Hepatocyte (in vitro differentiated cells): ENCODE measurements at regions not wholly inside any gene's neighbourhood (a gene's known extent, or its start where the extent isn't known, plus 50 kb on each side); places are given as distances from the start of the nearest gene placed in this dataset.

Source experiments
- DNase-seq: peaks from one replicate; pipeline ENCODE4 v3.0.0-alpha.2; 2016; ENCODE audit warnings: low spot score
- H2AFZ ChIP-seq: fragments of 200-600 bp; sonication (generic); 2 replicates; pipeline ENCODE4 v1.6.0; 2016; ENCODE audit warnings: antibody characterized with exemption, mild to moderate bottlenecking
- H3K27ac ChIP-seq: fragments of 200-600 bp; sonication (generic); 2 replicates; pipeline ENCODE4 v1.5.1; 2016; ENCODE audit warnings: mild to moderate bottlenecking
- H3K27me3 ChIP-seq: fragments of 200-600 bp; sonication (generic); 2 replicates; pipeline ENCODE4 v1.6.1; 2016
- H3K36me3 ChIP-seq: fragments of 200-600 bp; sonication (generic); replicated peaks from 2 replicates; pipeline ENCODE4 v1.5.1; 2016; ENCODE audit warnings: low read depth; ENCODE audit not compliant: insufficient read depth
- H3K4me1 ChIP-seq: fragments of 200-600 bp; sonication (generic); 2 replicates; pipeline ENCODE4 v1.5.1; 2016; ENCODE audit warnings: mild to moderate bottlenecking, moderate library complexity; ENCODE audit not compliant: insufficient read depth
- H3K4me2 ChIP-seq: fragments of 200-600 bp; sonication (generic); 2 replicates; pipeline ENCODE4 v1.6.0; 2016
- H3K4me3 ChIP-seq: fragments of 200-600 bp; sonication (generic); 2 replicates; pipeline ENCODE4 v1.5.1; 2016; ENCODE audit warnings: mild to moderate bottlenecking
- H3K79me2 ChIP-seq: fragments of 200-600 bp; sonication (generic); 2 replicates; pipeline ENCODE4 v1.6.0; 2017; ENCODE audit warnings: mild to moderate bottlenecking
- H3K9me2 ChIP-seq: fragments of 200-600 bp; sonication (generic); replicated peaks from 2 replicates; pipeline ENCODE4 v1.6.0; 2017; ENCODE audit warnings: mild to moderate bottlenecking; ENCODE audit not compliant: insufficient read depth
- H3K9me3 ChIP-seq: fragments of 200-600 bp; sonication (generic); 2 replicates; pipeline ENCODE4 v1.5.1; 2016; ENCODE audit warnings: low read depth, mild to moderate bottlenecking
- H4K20me1 ChIP-seq: fragments of 200-600 bp; sonication (generic); 2 replicates; pipeline ENCODE4 v1.6.0; 2016; ENCODE audit warnings: mild to moderate bottlenecking; ENCODE audit not compliant: insufficient read depth, poor library complexity, severe bottlenecking
- EZH2 ChIP-seq: fragments of 200-600 bp; sonication (generic); IDR thresholded peaks from 2 replicates; pipeline ENCODE4 v1.6.1; 2016; ENCODE audit warnings: antibody characterized with exemption, mild to moderate bottlenecking, borderline replicate concordance
- EZH2phosphoT487 ChIP-seq: fragments of 200-600 bp; sonication (generic); IDR thresholded peaks from one replicate; pipeline ENCODE4 v1.6.1; 2018; ENCODE audit warnings: antibody characterized with exemption, mild to moderate bottlenecking, low read depth, moderate library complexity; ENCODE audit not compliant: unreplicated experiment, severe bottlenecking
- WGBS: methylation state at CpG from one replicate; pipeline ENCODE4 v1.1.6; 2016; ENCODE audit warnings: low lambda C conversion rate; ENCODE audit errors: missing lambda C conversion rate; 5-methylcytosine and 5-hydroxymethylcytosine counted together
- TF ChIP-seq, protein P1 (sequence below): fragments of 200-600 bp; sonication (generic); IDR thresholded peaks from 2 replicates; pipeline ENCODE4 v1.5.1; 2016; ENCODE audit warnings: antibody characterized with exemption, mild to moderate bottlenecking; ENCODE audit not compliant: poor library complexity

DNA sequence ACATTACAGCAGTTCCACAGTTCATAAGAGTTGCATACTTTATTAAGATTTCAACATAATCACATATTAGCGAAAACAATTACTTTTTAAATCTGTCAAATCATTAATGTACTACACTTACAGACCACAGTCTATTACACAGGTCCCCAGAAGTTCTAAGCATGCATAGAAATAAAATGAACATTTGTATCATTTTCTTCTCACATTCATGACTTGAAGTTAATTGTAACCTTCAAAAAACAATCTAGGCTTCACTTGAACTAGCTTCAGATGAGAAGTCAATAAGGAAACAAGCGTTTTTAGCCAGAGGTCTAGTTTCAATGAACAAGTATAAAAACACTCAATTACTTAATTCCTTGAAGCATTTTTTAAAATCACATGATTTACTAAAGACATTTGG lies 238.3 kb downstream of the HACE1 start:
- WGBS: 83% methylated on average over 2 of the region's 2 CpGs
- Histone ChIP-seq H3K9me3 (no peaks in the 10 kb centered on the region), H3K79me2 (no peaks in the 10 kb centered on the region), H3K36me3 (no peaks in the 10 kb centered on the region), H3K27ac (no peak overlapping the region), H3K27me3 (no peaks in the 10 kb centered on the region), H4K20me1 (no peaks in the 10 kb centered on the region), H3K4me1 (no peaks in the 10 kb centered on the region), H3K4me2 (no peak overlapping the region), H3K4me3 (no peak overlapping the region), H2AFZ (no peak overlapping the region), H3K9me2 (no peaks in the 10 kb centered on the region)
- no peak for DNase-seq
- TF ChIP-seq EZH2phosphoT487 (no peak), EZH2 (no peak)
- TF ChIP-seq, protein P1, sequence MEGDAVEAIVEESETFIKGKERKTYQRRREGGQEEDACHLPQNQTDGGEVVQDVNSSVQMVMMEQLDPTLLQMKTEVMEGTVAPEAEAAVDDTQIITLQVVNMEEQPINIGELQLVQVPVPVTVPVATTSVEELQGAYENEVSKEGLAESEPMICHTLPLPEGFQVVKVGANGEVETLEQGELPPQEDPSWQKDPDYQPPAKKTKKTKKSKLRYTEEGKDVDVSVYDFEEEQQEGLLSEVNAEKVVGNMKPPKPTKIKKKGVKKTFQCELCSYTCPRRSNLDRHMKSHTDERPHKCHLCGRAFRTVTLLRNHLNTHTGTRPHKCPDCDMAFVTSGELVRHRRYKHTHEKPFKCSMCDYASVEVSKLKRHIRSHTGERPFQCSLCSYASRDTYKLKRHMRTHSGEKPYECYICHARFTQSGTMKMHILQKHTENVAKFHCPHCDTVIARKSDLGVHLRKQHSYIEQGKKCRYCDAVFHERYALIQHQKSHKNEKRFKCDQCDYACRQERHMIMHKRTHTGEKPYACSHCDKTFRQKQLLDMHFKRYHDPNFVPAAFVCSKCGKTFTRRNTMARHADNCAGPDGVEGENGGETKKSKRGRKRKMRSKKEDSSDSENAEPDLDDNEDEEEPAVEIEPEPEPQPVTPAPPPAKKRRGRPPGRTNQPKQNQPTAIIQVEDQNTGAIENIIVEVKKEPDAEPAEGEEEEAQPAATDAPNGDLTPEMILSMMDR: no peak

DNA sequence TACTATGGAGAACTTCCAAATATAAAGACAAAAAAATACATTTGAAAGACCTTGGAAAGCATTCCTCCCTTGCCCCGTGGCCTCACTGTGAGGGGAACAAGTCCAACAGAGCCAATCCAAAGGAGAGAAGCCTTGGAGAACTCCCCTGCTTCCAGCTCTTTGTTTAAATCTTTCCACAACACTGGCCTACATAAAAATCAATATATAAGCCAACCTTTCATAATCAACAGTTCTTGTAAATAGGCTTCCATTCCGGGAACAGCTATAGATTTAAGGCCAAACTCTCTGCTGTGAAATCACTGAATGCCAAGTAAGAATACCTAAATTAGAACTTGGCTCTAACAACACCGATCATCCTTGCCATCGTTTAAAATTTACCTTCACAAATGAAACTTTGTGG lies 242.1 kb downstream of the HACE1 start:
- Histone ChIP-seq H4K20me1 (no peaks in the 10 kb centered on the region), H3K36me3 (no peaks in the 10 kb centered on the region), H3K4me1 (peaks cover 8% of the 10 kb centered on the region), H2AFZ (no peak overlapping the region), H3K9me2 (no peaks in the 10 kb centered on the region), H3K4me2 (no peak overlapping the region), H3K4me3 (no peak overlapping the region), H3K27ac (no peak overlapping the region), H3K79me2 (no peaks in the 10 kb centered on the region), H3K9me3 (no peaks in the 10 kb centered on the region), H3K27me3 (no peaks in the 10 kb centered on the region)
- WGBS: 77% methylated on average over 4 of the region's 4 CpGs
- DNase-seq: no peak
- TF ChIP-seq EZH2phosphoT487 (no peak), EZH2 (no peak)
- TF ChIP-seq, protein P1: no peak

DNA sequence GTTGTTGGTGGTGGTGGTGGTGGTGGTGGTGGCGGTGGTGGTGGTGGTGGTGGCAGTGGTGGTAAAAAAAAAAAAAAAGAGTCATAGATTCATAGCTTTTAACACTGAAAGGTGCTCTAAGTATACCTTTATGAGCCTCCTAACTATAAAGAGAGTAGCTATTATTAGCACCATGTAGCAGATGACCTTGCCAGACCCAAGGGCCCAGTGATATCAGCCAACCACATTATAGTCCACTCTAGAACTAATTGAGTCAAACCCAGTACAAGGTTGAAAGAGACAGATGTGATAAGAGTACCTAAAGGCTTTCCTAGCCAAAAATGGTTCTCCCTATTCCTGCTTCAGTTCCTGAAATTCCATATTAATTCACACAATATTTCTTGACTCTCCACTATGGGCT lies 245.3 kb downstream of the HACE1 start:
- H4K20me1 ChIP-seq: no peaks in the 10 kb centered on the region
- TF ChIP-seq EZH2: no peak
- no peak for TF ChIP-seq EZH2phosphoT487
- TF ChIP-seq, protein P1: no peak
- peaks cover 8% of the 10 kb centered on the region for H3K4me1 ChIP-seq
- no peak for DNase-seq
- H3K9me3 ChIP-seq: no peaks in the 10 kb centered on the region
- no peak overlapping the region for H3K27ac ChIP-seq
- H3K4me2 ChIP-seq: no peak overlapping the region
- no peaks in the 10 kb centered on the region for H3K9me2 ChIP-seq
- no peak overlapping the region for H3K4me3 ChIP-seq
- no peaks in the 10 kb centered on the region for H3K79me2 ChIP-seq
- H3K36me3 ChIP-seq: no peaks in the 10 kb centered on the region
- no peaks in the 10 kb centered on the region for H3K27me3 ChIP-seq
- H2AFZ ChIP-seq: no peak overlapping the region
- WGBS: no CpG with 5 or more reads among the region's 1 CpG

DNA sequence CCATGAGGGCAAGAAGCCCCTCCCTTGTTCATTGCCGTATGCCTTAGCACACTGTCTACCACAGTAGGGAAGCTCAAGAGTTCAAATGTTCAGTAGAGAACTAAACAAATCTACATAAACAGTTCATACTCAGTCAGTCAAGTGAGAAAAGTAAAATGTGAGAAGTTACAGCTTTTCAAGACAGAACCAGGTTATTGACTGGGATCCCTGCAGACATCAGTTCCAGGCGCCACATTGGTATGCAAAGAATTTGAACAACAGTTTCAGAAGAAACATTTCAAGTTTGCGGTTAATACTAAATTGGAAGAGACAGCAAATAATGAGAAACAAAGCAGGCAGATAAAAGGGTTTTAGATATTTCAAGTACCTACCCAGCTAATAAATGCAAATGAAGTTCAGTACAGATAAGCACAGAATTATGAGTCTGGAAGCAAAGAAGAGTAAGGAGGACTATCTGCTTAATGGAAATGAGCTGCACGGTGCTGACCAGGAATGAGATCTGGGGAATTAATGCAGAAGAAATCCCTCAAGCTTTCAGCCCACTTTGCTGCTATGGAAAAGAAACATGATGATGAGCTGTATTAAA lies 246.2 kb downstream of the HACE1 start:
- no peaks in the 10 kb centered on the region for H3K9me3 ChIP-seq
- no peaks in the 10 kb centered on the region for H3K79me2 ChIP-seq
- peaks cover 8% of the 10 kb centered on the region for H3K4me1 ChIP-seq
- WGBS: 22% methylated on average over 4 of the region's 4 CpGs
- no peak overlapping the region for H3K4me3 ChIP-seq
- H4K20me1 ChIP-seq: no peaks in the 10 kb centered on the region
- H2AFZ ChIP-seq: peak overlapping the region; percentile 14
- peak overlapping the region; percentile 67 for H3K4me2 ChIP-seq
- no peaks in the 10 kb centered on the region for H3K36me3 ChIP-seq
- peak overlapping the region; percentile 2 for H3K27ac ChIP-seq
- no peak for DNase-seq
- H3K9me2 ChIP-seq: no peaks in the 10 kb centered on the region
- no peaks in the 10 kb centered on the region for H3K27me3 ChIP-seq
- TF ChIP-seq EZH2: no peak
- TF ChIP-seq, protein P1: no peak
- TF ChIP-seq EZH2phosphoT487: no peak
